GM23338 (cell line): ENCODE measurements at regions not wholly inside any gene's neighbourhood (a gene's known extent, or its start where the extent isn't known, plus 50 kb on each side); places are given as distances from the start of the nearest gene placed in this dataset.

ENCODE experiments used
- ATAC-seq: fragments of 200-7000 bp; cut with Tn5 transposase; 3 replicates; pipeline ENCODE4 v1.9.1; 2020
- DNase-seq: peaks from one replicate; pipeline ENCODE4 v3.0.0-alpha.2; 2015; ENCODE audit warnings: low spot score
- H2AFZ ChIP-seq: fragments of 200-600 bp; sonication (generic); 2 replicates; pipeline ENCODE4 v1.8.0; 2016; ENCODE audit warnings: antibody characterized with exemption, mild to moderate bottlenecking, moderate library complexity
- H3F3A ChIP-seq: fragments of 200-600 bp; sonication (generic); replicated peaks from 2 replicates; pipeline ENCODE4 v1.8.0; 2017; ENCODE audit warnings: antibody characterized with exemption, mixed run types, low read depth
- H3K27ac ChIP-seq: fragments of 200-600 bp; sonication (generic); 2 replicates; pipeline ENCODE4 v1.6.1; 2016; ENCODE audit warnings: low read depth
- H3K27me3 ChIP-seq: fragments of 200-600 bp; sonication (generic); 2 replicates; pipeline ENCODE4 v1.8.0; 2016; ENCODE audit warnings: mild to moderate bottlenecking, mixed run types, moderate library complexity; ENCODE audit not compliant: insufficient read depth
- H3K36me3 ChIP-seq: fragments of 200-600 bp; sonication (generic); 2 replicates; pipeline ENCODE4 v1.8.0; 2016; ENCODE audit warnings: mild to moderate bottlenecking; ENCODE audit not compliant: insufficient read depth
- H3K4me1 ChIP-seq: fragments of 200-600 bp; sonication (generic); 2 replicates; pipeline ENCODE4 v1.8.0; 2016; ENCODE audit warnings: mild to moderate bottlenecking, moderate library complexity; ENCODE audit not compliant: insufficient read depth
- H3K4me2 ChIP-seq: fragments of 200-600 bp; sonication (generic); 2 replicates; pipeline ENCODE4 v1.7.1; 2017; ENCODE audit warnings: mixed run types
- H3K4me3 ChIP-seq: fragments of 200-600 bp; sonication (generic); 2 replicates; pipeline ENCODE4 v1.6.1; 2016; ENCODE audit warnings: mixed run types
- H3K79me2 ChIP-seq: fragments of 200-600 bp; sonication (generic); replicated peaks from 2 replicates; pipeline ENCODE4 v1.8.0; 2017; ENCODE audit warnings: mild to moderate bottlenecking; ENCODE audit not compliant: insufficient read depth
- H3K9me2 ChIP-seq: fragments of 200-600 bp; sonication (generic); 2 replicates; pipeline ENCODE4 v1.8.0; 2017; ENCODE audit not compliant: insufficient read depth
- H4K20me1 ChIP-seq: fragments of 200-600 bp; sonication (generic); replicated peaks from 2 replicates; pipeline ENCODE4 v1.8.0; 2017; ENCODE audit warnings: mild to moderate bottlenecking; ENCODE audit not compliant: insufficient read depth
- H3K27ac Mint-ChIP-seq: 2 replicates; pipeline ENCODE4 v1.8.0; 2020; ENCODE audit warnings: inconsistent platforms, mild to moderate bottlenecking, moderate library complexity, mixed read lengths
- H3K27me3 Mint-ChIP-seq: 3 replicates; pipeline ENCODE4 v1.8.0; 2022; ENCODE audit warnings: low read depth, mild to moderate bottlenecking, moderate library complexity, mixed read lengths, inconsistent platforms; ENCODE audit not compliant: insufficient read depth, poor library complexity
- H3K36me3 Mint-ChIP-seq: 3 replicates; pipeline ENCODE4 v1.8.0; 2021; ENCODE audit warnings: low read depth, mild to moderate bottlenecking, inconsistent platforms, moderate library complexity, mixed read lengths
- H3K4me1 Mint-ChIP-seq: 3 replicates; pipeline ENCODE4 v1.8.0; 2020; ENCODE audit warnings: mild to moderate bottlenecking, inconsistent platforms, mixed read lengths
- H3K4me3 Mint-ChIP-seq: 3 replicates; pipeline ENCODE4 v1.8.0; 2021; ENCODE audit warnings: moderate library complexity, mild to moderate bottlenecking, inconsistent platforms, mixed read lengths
- H3K9me3 Mint-ChIP-seq: 3 replicates; pipeline ENCODE4 v1.8.0; 2020; ENCODE audit warnings: moderate library complexity, mild to moderate bottlenecking, inconsistent platforms, mixed read lengths
- CREB1 ChIP-seq: fragments of 250-450 bp; sonication (Bioruptor Pico); IDR thresholded peaks from 2 replicates; pipeline ENCODE4 v1.5.0; 2020; ENCODE audit warnings: low read depth, mild to moderate bottlenecking, moderate library complexity
- EZH2 ChIP-seq: fragments of 200-600 bp; sonication (generic); IDR thresholded peaks from one replicate; pipeline ENCODE4 v1.8.0; 2017; ENCODE audit warnings: antibody characterized with exemption, mild to moderate bottlenecking, low read depth; ENCODE audit not compliant: unreplicated experiment
- EZH2phosphoT487 ChIP-seq: fragments of 200-600 bp; sonication (generic); IDR thresholded peaks from one replicate; pipeline ENCODE4 v1.8.1; 2018; ENCODE audit warnings: antibody characterized with exemption; ENCODE audit not compliant: unreplicated experiment
- JUNB ChIP-seq: IDR thresholded peaks from one replicate; pipeline ENCODE4 v1.6.1; 2016; ENCODE audit warnings: antibody characterized with exemption; ENCODE audit not compliant: unreplicated experiment
- NANOG ChIP-seq: IDR thresholded peaks from 2 replicates; pipeline ENCODE4 v1.6.1; 2016; ENCODE audit warnings: antibody characterized with exemption, borderline replicate concordance
- POLR2AphosphoS5 ChIP-seq: IDR thresholded peaks from 2 replicates; pipeline ENCODE4 v1.6.1; 2016; ENCODE audit warnings: antibody characterized with exemption, low read depth
- STAT1 ChIP-seq: IDR thresholded peaks from one replicate; pipeline ENCODE4 v1.6.1; 2016; ENCODE audit warnings: antibody characterized with exemption; ENCODE audit not compliant: unreplicated experiment
- ZNF114 ChIP-seq: fragments of 250-450 bp; sonication (Bioruptor Pico); IDR thresholded peaks from 2 replicates; pipeline ENCODE4 v1.5.0; 2020; ENCODE audit warnings: mild to moderate bottlenecking, moderate library complexity
- ZNF331 ChIP-seq: fragments of 250-450 bp; sonication (Bioruptor Pico); IDR thresholded peaks from 2 replicates; pipeline ENCODE4 v1.5.0; 2020; ENCODE audit warnings: low read depth, mild to moderate bottlenecking, moderate library complexity
- TF ChIP-seq, protein P1 (sequence below): IDR thresholded peaks from 2 replicates; pipeline ENCODE4 v1.6.1; 2016; ENCODE audit warnings: antibody characterized with exemption
- TF ChIP-seq, protein P2 (sequence below): fragments of 250-450 bp; sonication (Bioruptor Pico); IDR thresholded peaks from 2 replicates; pipeline ENCODE4 v1.5.0; 2020; ENCODE audit warnings: mild to moderate bottlenecking, moderate library complexity
- TF ChIP-seq, protein P3 (sequence below), 2 experiments: fragments of 200-600 bp in 1 of 2; sonication (generic) in 1 of 2; conservative IDR thresholded peaks; 2 replicates each; pipeline versions ENCODE4 v1.5.1 to v1.6.1; 2016 to 2017; ENCODE audit warnings: antibody characterized with exemption in 2 of 2, low read depth in 2 of 2, mild to moderate bottlenecking in 2 of 2, moderate library complexity in 1 of 2

DNA sequence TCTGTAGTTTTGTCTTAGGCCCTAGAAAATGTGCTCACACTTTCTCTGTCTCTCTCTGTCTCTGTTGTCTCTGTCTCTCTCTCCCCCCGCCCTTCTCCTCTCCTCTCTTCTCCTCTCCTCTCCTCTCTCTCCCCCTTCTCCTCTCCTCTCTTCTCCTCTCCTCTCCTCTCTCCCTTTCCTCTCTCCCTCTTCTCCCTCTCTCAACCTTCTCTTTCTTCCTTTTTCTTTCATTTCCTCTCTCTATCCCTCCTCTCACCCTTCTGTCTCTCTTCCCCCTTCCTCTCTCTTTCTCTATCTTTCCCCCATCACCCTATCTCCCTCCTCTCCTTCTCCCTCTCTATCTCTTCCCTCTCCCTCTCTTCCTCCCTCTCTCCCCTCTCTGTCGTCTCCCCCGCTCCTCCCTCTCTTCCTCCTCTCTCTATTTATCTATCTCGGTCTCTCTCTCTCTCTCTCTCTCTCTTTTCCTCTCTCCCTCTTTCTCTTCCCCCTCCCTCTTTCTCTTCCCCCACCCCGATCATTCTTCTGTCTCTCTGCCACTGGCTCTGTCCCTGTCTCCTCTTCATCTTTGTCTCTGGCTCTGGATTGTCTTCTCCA is 107.2 kb upstream of the C16orf82 start:
- Histone ChIP-seq H3K27ac (no peak overlapping the region), H3K4me1 (no peaks in the 10 kb centered on the region), H3K9me2 (no peaks in the 10 kb centered on the region), H3K36me3 (no peaks in the 10 kb centered on the region), H2AFZ (no peak overlapping the region; the same call in 1 of the 2 replicates), H3K4me2 (no peak overlapping the region), H3F3A (no peaks in the 10 kb centered on the region), H3K27me3 (no peaks in the 10 kb centered on the region), H3K4me3 (no peak overlapping the region), H3K79me2 (no peaks in the 10 kb centered on the region), H4K20me1 (no peaks in the 10 kb centered on the region)
- H3K4me1 Mint-ChIP-seq, result no peaks in the 10 kb centered on the region; the same call in 2 of the 3 replicates
- H3K9me3 Mint-ChIP-seq, result peaks cover 90% of the 10 kb centered on the region
- no peak overlapping the region for H3K27ac Mint-ChIP-seq
- peaks cover 2% of the 10 kb centered on the region for H3K27me3 Mint-ChIP-seq
- DNase-seq (no peak), ATAC-seq (no peak)
- H3K4me3 Mint-ChIP-seq, result no peak overlapping the region
- peaks cover 24% of the 10 kb centered on the region for H3K36me3 Mint-ChIP-seq
- TF ChIP-seq ZNF331 (CRISPR knock-in tag) (no peak), CREB1 (CRISPR knock-in tag) (no peak)

DNA sequence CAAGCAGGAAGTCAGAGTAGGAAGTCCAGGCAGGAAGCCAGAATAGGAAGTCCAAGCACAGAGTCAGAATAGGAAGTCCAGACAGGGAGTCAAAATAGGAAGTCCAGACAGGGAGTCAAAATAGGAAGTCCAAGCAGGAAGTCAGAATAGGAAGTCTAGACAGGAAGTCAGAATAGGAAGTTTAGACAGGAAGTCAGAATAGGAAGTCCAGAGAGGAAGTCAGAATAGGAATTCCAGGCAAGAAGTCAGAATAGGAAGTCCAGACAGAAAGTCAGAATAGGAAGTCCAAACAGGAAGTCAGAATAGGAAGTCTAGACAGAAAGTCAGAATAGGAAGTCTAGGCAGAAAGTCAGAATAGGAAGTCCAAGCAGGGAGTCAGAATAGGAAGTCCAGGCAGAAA is 105.3 kb upstream of the C16orf82 start:
- H3K4me1 ChIP-seq, result no peaks in the 10 kb centered on the region
- H3K4me3 ChIP-seq, result no peak overlapping the region
- Mint-ChIP-seq H3K4me1 (no peaks in the 10 kb centered on the region; the same call in 2 of the 3 replicates), H3K27me3 (peaks cover 2% of the 10 kb centered on the region), H3K27ac (no peak overlapping the region), H3K9me3 (peaks cover 88% of the 10 kb centered on the region), H3K4me3 (no peak overlapping the region), H3K36me3 (peaks cover 26% of the 10 kb centered on the region)
- DNase-seq, result no peak
- H3K27ac ChIP-seq, result no peak overlapping the region
- H3F3A ChIP-seq, result no peaks in the 10 kb centered on the region
- H3K9me2 ChIP-seq, result no peaks in the 10 kb centered on the region
- TF ChIP-seq STAT1 (no peak), ZNF331 (CRISPR knock-in tag) (no peak), JUNB (no peak), CREB1 (CRISPR knock-in tag) (no peak), EZH2phosphoT487 (no peak), EZH2 (no peak), ZNF114 (CRISPR knock-in tag) (no peak), POLR2AphosphoS5 (no peak), NANOG (no peak)
- TF ChIP-seq, protein P1, sequence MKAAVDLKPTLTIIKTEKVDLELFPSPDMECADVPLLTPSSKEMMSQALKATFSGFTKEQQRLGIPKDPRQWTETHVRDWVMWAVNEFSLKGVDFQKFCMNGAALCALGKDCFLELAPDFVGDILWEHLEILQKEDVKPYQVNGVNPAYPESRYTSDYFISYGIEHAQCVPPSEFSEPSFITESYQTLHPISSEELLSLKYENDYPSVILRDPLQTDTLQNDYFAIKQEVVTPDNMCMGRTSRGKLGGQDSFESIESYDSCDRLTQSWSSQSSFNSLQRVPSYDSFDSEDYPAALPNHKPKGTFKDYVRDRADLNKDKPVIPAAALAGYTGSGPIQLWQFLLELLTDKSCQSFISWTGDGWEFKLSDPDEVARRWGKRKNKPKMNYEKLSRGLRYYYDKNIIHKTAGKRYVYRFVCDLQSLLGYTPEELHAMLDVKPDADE, result no peak
- TF ChIP-seq, protein P2, sequence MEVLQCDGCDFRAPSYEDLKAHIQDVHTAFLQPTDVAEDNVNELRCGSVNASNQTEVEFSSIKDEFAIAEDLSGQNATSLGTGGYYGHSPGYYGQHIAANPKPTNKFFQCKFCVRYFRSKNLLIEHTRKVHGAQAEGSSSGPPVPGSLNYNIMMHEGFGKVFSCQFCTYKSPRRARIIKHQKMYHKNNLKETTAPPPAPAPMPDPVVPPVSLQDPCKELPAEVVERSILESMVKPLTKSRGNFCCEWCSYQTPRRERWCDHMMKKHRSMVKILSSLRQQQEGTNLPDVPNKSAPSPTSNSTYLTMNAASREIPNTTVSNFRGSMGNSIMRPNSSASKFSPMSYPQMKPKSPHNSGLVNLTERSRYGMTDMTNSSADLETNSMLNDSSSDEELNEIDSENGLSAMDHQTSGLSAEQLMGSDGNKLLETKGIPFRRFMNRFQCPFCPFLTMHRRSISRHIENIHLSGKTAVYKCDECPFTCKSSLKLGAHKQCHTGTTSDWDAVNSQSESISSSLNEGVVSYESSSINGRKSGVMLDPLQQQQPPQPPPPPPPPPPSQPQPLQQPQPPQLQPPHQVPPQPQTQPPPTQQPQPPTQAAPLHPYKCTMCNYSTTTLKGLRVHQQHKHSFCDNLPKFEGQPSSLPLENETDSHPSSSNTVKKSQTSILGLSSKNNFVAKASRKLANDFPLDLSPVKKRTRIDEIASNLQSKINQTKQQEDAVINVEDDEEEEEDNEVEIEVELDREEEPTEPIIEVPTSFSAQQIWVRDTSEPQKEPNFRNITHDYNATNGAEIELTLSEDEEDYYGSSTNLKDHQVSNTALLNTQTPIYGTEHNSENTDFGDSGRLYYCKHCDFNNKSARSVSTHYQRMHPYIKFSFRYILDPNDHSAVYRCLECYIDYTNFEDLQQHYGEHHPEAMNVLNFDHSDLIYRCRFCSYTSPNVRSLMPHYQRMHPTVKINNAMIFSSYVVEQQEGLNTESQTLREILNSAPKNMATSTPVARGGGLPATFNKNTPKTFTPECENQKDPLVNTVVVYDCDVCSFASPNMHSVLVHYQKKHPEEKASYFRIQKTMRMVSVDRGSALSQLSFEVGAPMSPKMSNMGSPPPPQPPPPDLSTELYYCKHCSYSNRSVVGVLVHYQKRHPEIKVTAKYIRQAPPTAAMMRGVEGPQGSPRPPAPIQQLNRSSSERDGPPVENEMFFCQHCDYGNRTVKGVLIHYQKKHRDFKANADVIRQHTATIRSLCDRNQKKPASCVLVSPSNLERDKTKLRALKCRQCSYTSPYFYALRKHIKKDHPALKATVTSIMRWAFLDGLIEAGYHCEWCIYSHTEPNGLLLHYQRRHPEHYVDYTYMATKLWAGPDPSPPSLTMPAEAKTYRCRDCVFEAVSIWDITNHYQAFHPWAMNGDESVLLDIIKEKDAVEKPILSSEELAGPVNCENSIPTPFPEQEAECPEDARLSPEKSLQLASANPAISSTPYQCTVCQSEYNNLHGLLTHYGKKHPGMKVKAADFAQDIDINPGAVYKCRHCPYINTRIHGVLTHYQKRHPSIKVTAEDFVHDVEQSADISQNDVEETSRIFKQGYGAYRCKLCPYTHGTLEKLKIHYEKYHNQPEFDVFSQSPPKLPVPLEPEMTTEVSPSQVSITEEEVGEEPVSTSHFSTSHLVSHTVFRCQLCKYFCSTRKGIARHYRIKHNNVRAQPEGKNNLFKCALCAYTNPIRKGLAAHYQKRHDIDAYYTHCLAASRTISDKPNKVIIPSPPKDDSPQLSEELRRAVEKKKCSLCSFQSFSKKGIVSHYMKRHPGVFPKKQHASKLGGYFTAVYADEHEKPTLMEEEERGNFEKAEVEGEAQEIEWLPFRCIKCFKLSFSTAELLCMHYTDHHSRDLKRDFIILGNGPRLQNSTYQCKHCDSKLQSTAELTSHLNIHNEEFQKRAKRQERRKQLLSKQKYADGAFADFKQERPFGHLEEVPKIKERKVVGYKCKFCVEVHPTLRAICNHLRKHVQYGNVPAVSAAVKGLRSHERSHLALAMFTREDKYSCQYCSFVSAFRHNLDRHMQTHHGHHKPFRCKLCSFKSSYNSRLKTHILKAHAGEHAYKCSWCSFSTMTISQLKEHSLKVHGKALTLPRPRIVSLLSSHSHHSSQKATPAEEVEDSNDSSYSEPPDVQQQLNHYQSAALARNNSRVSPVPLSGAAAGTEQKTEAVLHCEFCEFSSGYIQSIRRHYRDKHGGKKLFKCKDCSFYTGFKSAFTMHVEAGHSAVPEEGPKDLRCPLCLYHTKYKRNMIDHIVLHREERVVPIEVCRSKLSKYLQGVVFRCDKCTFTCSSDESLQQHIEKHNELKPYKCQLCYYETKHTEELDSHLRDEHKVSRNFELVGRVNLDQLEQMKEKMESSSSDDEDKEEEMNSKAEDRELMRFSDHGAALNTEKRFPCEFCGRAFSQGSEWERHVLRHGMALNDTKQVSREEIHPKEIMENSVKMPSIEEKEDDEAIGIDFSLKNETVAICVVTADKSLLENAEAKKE (CRISPR knock-in tag), result no peak
- TF ChIP-seq, protein P3, sequence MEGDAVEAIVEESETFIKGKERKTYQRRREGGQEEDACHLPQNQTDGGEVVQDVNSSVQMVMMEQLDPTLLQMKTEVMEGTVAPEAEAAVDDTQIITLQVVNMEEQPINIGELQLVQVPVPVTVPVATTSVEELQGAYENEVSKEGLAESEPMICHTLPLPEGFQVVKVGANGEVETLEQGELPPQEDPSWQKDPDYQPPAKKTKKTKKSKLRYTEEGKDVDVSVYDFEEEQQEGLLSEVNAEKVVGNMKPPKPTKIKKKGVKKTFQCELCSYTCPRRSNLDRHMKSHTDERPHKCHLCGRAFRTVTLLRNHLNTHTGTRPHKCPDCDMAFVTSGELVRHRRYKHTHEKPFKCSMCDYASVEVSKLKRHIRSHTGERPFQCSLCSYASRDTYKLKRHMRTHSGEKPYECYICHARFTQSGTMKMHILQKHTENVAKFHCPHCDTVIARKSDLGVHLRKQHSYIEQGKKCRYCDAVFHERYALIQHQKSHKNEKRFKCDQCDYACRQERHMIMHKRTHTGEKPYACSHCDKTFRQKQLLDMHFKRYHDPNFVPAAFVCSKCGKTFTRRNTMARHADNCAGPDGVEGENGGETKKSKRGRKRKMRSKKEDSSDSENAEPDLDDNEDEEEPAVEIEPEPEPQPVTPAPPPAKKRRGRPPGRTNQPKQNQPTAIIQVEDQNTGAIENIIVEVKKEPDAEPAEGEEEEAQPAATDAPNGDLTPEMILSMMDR (conservative IDR thresholded peaks at IDR 0.05; ENCODE audit: low read depth in 2 of 2), result no peak
- no peak overlapping the region for H3K4me2 ChIP-seq
- no peak for ATAC-seq
- H2AFZ ChIP-seq, result no peak overlapping the region
- no peaks in the 10 kb centered on the region for H3K79me2 ChIP-seq
- no peaks in the 10 kb centered on the region for H3K36me3 ChIP-seq
- H3K27me3 ChIP-seq, result no peaks in the 10 kb centered on the region
- H4K20me1 ChIP-seq, result no peaks in the 10 kb centered on the region
